CD14-positive monocyte (primary cell): ENCODE measurements at regions not wholly inside any gene's neighbourhood (a gene's known extent, or its start where the extent isn't known, plus 50 kb on each side); places are given as distances from the start of the nearest gene placed in this dataset.

Experiments
- DNase-seq, 3 donors: peaks; one replicate each; pipeline ENCODE4 v3.0.0-alpha.2; 2011 to 2022
- H2AFZ ChIP-seq: 2 replicates; pipeline ENCODE4 v1.6.0; 2012; ENCODE audit warnings: mild to moderate bottlenecking, low read depth, low read length, inconsistent platforms; ENCODE audit not compliant: insufficient read depth, poor library complexity, severe bottlenecking
- H3K27ac ChIP-seq, 2 donors: 1 replicate in 1 of 2; 2 replicates in 1 of 2; pipeline ENCODE4 v1.5.1; 2012 to 2013; ENCODE audit warnings: low read length in 2 of 2, control low read depth in 1 of 2, inconsistent platforms in 1 of 2, low read depth in 1 of 2, mild to moderate bottlenecking in 1 of 2
- H3K27me3 ChIP-seq, 2 donors: one replicate each; pipeline versions ENCODE4 v1.6.0 to v1.6.1; 2011 to 2013; ENCODE audit warnings: low read length in 2 of 2; ENCODE audit not compliant: control insufficient read depth in 2 of 2, insufficient read depth in 2 of 2
- H3K36me3 ChIP-seq, 2 donors: replicated peaks in 1 of 2; 1 replicate in 1 of 2; 2 replicates in 1 of 2; pipeline versions ENCODE4 v1.5.1 to v1.6.1; 2012 to 2013; ENCODE audit warnings: low read length in 2 of 2, control low read depth in 1 of 2, inconsistent platforms in 1 of 2, mild to moderate bottlenecking in 1 of 2; ENCODE audit not compliant: insufficient read depth in 2 of 2, control insufficient read depth in 1 of 2
- H3K4me1 ChIP-seq, 2 donors: 1 replicate in 1 of 2; 2 replicates in 1 of 2; pipeline versions ENCODE4 v1.5.1 to v1.6.1; 2012 to 2013; ENCODE audit warnings: low read length in 2 of 2, control low read depth in 1 of 2, inconsistent platforms in 1 of 2, mild to moderate bottlenecking in 1 of 2, moderate library complexity in 1 of 2; ENCODE audit not compliant: insufficient read depth in 2 of 2, control insufficient read depth in 1 of 2
- H3K4me2 ChIP-seq: replicated peaks from 2 replicates; pipeline ENCODE3; 2012; ENCODE audit warnings: low read length, moderate library complexity, mild to moderate bottlenecking; ENCODE audit not compliant: poor library complexity, severe bottlenecking; ENCODE audit errors: extremely low read depth
- H3K4me3 ChIP-seq, 3 experiments: fragments of 200-600 bp in 1 of 3; sonication (generic) in 1 of 3; replicated peaks in 1 of 3; 1 replicate in 2 of 3; 2 replicates in 1 of 3; pipeline ENCODE4 v1.5.1; 2011 to 2013; ENCODE audit warnings: low read length in 3 of 3, mild to moderate bottlenecking in 3 of 3, control low read depth in 2 of 3, low read depth in 2 of 3, inconsistent platforms in 1 of 3, moderate library complexity in 1 of 3
- H3K79me2 ChIP-seq: 2 replicates; pipeline ENCODE4 v1.6.0; 2012; ENCODE audit warnings: mild to moderate bottlenecking, control low read depth, inconsistent platforms, low read length, moderate library complexity; ENCODE audit not compliant: insufficient read depth
- H3K9ac ChIP-seq: 2 replicates; pipeline ENCODE4 v1.6.0; 2017; ENCODE audit warnings: low read length, mild to moderate bottlenecking; ENCODE audit not compliant: insufficient read depth, poor library complexity, severe bottlenecking
- H3K9me3 ChIP-seq, 2 donors: replicated peaks in 1 of 2; 1 replicate in 1 of 2; 2 replicates in 1 of 2; pipeline versions ENCODE4 v1.5.1 to v1.6.1; 2012 to 2013; ENCODE audit warnings: low read length in 2 of 2, control low read depth in 1 of 2; ENCODE audit not compliant: control insufficient read depth in 1 of 2, insufficient read depth in 1 of 2
- H4K20me1 ChIP-seq: 2 replicates; pipeline ENCODE4 v1.6.0; 2012; ENCODE audit warnings: mild to moderate bottlenecking, low read length, control low read depth, moderate library complexity; ENCODE audit not compliant: insufficient read depth
- H3K27ac Mint-ChIP-seq, 7 donors: one replicate each; pipeline ENCODE4 v1.8.0; 2020; ENCODE audit warnings: mild to moderate bottlenecking in 7 of 7, mixed read lengths in 7 of 7, moderate library complexity in 6 of 7, inconsistent platforms in 2 of 7
- H3K27me3 Mint-ChIP-seq, 3 donors: one replicate each; pipeline ENCODE4 v1.8.0; 2021 to 2022; ENCODE audit warnings: low read depth in 3 of 3, mild to moderate bottlenecking in 3 of 3, mixed read lengths in 3 of 3, moderate library complexity in 3 of 3, inconsistent platforms in 1 of 3
- H3K36me3 Mint-ChIP-seq, 2 donors: one replicate each; pipeline ENCODE4 v1.8.0; 2020; ENCODE audit warnings: mixed read lengths in 2 of 2, inconsistent platforms in 1 of 2, mild to moderate bottlenecking in 1 of 2
- H3K4me1 Mint-ChIP-seq: one replicate; pipeline ENCODE4 v1.8.0; 2020; ENCODE audit warnings: mild to moderate bottlenecking, mixed read lengths
- H3K4me3 Mint-ChIP-seq, 2 donors: one replicate each; pipeline ENCODE4 v1.8.0; 2020; ENCODE audit warnings: mild to moderate bottlenecking in 2 of 2, mixed read lengths in 2 of 2, moderate library complexity in 1 of 2
- H3K9me3 Mint-ChIP-seq, 7 donors: one replicate each; pipeline ENCODE4 v1.8.0; 2020 to 2022; ENCODE audit warnings: mixed read lengths in 7 of 7, mild to moderate bottlenecking in 6 of 7, moderate library complexity in 6 of 7, inconsistent platforms in 2 of 7
- WGBS: methylation state at CpG from one replicate; pipeline ENCODE4 v1.1.5; 2013; ENCODE audit warnings: missing lambda C conversion rate; ENCODE audit not compliant: insufficient coverage; 5-methylcytosine and 5-hydroxymethylcytosine counted together
- intact Hi-C, 2 donors: fragments of 100-400 bp; cut with micrococcal nuclease; formaldehyde crosslinking; loops; one replicate each; pipeline versions ENCODE4 v1.15.0 to v1.15.1; 2023
- TF ChIP-seq, protein P1 (sequence below): fragments of 200-600 bp; IDR thresholded peaks from one replicate; pipeline ENCODE4 v1.8.0; 2022; ENCODE audit warnings: antibody characterized with exemption, mild to moderate bottlenecking

DNA sequence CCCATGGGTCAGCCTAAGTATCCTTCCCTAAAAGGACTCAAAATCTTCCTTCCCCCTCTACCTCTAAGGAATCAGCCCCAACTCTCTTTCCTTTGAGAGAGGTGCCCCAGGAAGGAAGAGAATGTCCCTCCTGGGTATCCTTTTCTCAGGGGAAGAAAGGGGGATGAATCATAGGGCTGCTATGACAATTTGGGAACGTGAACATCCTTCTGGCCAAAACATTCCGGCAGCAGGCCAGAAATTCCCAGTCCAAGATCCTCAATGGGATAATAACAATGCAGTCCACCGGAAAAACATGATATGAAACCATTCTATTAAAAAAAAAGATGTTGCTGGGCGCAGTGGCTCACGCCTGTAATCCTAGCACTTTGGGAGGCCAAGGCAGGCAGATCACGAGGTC is 50.8 kb upstream of the CACNA2D3 start:
- H3K4me2 ChIP-seq: no peak overlapping the region
- DNase-seq: no peak
- intact Hi-C loops: no loop called here
- no peaks in the 10 kb centered on the region for H3K4me1 ChIP-seq
- peaks cover 0 to 8% (median 5%) of the 10 kb centered on the region in 3 donors for H3K27me3 Mint-ChIP-seq
- no peak overlapping the region for H3K27ac Mint-ChIP-seq
- peaks cover 13 to 36% (median 19%) of the 10 kb centered on the region in 7 donors for H3K9me3 Mint-ChIP-seq
- no peak overlapping the region for H3K4me3 ChIP-seq
- H3K4me3 Mint-ChIP-seq: no peak overlapping the region
- WGBS: no CpG with 5 or more reads among the region's 6 CpGs
- no peaks in the 10 kb centered on the region for H3K27me3 ChIP-seq
- H3K36me3 Mint-ChIP-seq: no peaks in the 10 kb centered on the region
- no peaks in the 10 kb centered on the region for H4K20me1 ChIP-seq
- H3K79me2 ChIP-seq: no peaks in the 10 kb centered on the region
- H3K4me1 Mint-ChIP-seq: peaks cover 1% of the 10 kb centered on the region
- no peak overlapping the region for H3K27ac ChIP-seq
- no peak overlapping the region for H2AFZ ChIP-seq
- TF ChIP-seq, protein P1, sequence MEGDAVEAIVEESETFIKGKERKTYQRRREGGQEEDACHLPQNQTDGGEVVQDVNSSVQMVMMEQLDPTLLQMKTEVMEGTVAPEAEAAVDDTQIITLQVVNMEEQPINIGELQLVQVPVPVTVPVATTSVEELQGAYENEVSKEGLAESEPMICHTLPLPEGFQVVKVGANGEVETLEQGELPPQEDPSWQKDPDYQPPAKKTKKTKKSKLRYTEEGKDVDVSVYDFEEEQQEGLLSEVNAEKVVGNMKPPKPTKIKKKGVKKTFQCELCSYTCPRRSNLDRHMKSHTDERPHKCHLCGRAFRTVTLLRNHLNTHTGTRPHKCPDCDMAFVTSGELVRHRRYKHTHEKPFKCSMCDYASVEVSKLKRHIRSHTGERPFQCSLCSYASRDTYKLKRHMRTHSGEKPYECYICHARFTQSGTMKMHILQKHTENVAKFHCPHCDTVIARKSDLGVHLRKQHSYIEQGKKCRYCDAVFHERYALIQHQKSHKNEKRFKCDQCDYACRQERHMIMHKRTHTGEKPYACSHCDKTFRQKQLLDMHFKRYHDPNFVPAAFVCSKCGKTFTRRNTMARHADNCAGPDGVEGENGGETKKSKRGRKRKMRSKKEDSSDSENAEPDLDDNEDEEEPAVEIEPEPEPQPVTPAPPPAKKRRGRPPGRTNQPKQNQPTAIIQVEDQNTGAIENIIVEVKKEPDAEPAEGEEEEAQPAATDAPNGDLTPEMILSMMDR: no peak
- H3K9me3 ChIP-seq: peaks cover 12 to 17% of the 10 kb centered on the region in 2 donors
- no peak overlapping the region for H3K9ac ChIP-seq
- H3K36me3 ChIP-seq: no peaks in the 10 kb centered on the region

DNA sequence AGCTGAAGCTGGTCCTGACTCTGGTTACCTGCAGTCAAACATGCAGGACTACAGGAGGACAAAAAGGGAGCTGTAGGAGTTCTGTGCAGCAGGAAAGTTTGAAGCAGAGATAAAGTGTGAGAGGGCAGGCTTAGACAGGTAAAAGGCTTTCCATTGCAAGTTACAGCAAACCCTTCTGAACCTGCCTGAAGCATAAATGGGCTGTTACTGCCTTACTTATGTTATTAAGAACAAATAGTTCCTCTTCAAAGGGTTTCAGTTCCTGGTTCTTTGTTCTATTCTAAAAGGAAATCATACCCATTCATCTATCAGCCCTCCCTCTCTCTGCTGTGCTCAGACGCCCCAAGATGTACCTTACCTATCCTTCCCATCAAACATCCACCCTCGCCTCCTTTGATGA is 52.4 kb upstream of the CACNA2D3 start:
- H3K4me1 Mint-ChIP-seq: peaks cover 1% of the 10 kb centered on the region
- Histone ChIP-seq H3K36me3 (no peaks in the 10 kb centered on the region), H3K4me2 (no peak overlapping the region), H3K4me1 (no peaks in the 10 kb centered on the region), H3K27me3 (no peaks in the 10 kb centered on the region), H3K4me3 (no peak overlapping the region), H2AFZ (no peak overlapping the region), H4K20me1 (no peaks in the 10 kb centered on the region), H3K9me3 (peaks cover 12 to 17% of the 10 kb centered on the region in 2 donors), H3K9ac (no peak overlapping the region), H3K27ac (no peak overlapping the region), H3K79me2 (no peaks in the 10 kb centered on the region)
- peaks cover 13 to 36% (median 19%) of the 10 kb centered on the region in 7 donors for H3K9me3 Mint-ChIP-seq
- intact Hi-C loops: no loop called here
- WGBS: 100% methylated on average over 2 of the region's 2 CpGs
- H3K27me3 Mint-ChIP-seq: peaks cover 0 to 8% (median 7%) of the 10 kb centered on the region in 3 donors
- no peak for DNase-seq
- no peaks in the 10 kb centered on the region for H3K36me3 Mint-ChIP-seq
- TF ChIP-seq, protein P1: no peak
- no peak overlapping the region for H3K4me3 Mint-ChIP-seq
- H3K27ac Mint-ChIP-seq: peak overlapping the region in 1 of 7 donors; percentile 21
